ENCODE measurements at regions not wholly inside any gene's neighbourhood (a gene's known extent, or its start where the extent isn't known, plus 50 kb on each side); places are given as distances from the start of the nearest gene placed in this dataset.

GRCh38 chr1:208298593-208299269 lies 54.5 kb upstream of the PLXNA2 start:
- no peak for DNase-seq (ENCODE audit: low spot score)

DNA sequence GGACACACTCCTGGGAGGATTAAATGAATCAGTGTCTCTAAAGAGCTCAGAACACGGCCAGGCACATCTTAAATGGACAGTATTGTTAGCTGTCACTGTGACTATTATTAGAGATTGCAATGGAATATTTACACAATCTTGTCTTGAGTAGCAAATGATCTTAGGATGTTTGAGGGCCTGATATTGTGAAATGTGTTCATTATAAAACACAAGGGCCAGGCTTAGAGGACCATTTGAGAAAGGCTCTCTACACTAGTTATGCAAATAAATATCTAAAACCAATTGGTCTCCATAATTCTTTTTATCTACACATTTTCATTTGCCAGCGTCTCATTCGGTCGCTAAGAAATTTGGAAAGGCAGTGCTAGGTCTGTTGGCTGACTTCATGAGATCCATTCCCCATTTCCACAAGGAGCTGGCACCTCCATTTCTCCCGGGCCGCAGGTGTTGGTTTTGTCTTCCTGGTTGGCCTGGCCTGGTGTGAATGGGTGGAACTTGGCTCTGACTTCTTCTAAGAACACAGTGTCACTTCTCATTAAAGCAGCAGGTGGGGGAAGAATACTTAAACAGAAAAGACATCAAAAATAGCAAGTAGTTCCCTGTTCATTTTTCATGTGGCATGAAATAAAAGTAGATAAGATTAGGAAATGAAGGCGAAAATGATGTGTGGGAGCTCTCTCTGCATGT lies 56.0 kb upstream of the PLXNA2 start:
- DNase-seq (ENCODE audit: low spot score), result no peak

DNA sequence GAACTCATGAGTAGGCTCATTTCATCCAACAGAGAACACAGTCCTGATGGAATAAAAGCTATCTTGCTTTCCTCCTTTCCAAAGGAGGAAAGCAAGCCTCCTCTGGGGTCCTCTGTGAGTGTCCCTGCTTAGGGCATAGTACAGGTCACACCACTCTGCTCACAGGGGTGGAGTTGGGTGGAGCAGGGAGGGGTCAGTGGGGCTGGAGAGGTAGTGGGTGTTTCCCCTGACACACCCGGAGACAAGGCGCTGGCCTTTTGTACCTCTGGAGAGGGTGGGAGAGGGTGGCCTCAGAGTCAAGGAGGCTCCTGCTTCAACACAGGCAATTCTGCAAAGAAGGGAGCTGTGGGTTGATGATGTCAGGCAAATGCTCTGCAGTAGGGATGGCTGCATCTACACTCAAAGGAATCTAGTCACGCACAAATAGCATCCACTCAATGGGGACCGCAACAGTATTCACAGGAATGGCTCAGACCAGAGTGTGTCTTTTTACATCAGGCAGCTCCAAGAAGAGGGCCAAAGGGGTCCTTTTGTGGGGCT lies 58.6 kb upstream of the PLXNA2 start:
- no peak for DNase-seq (ENCODE audit: low spot score)

DNA sequence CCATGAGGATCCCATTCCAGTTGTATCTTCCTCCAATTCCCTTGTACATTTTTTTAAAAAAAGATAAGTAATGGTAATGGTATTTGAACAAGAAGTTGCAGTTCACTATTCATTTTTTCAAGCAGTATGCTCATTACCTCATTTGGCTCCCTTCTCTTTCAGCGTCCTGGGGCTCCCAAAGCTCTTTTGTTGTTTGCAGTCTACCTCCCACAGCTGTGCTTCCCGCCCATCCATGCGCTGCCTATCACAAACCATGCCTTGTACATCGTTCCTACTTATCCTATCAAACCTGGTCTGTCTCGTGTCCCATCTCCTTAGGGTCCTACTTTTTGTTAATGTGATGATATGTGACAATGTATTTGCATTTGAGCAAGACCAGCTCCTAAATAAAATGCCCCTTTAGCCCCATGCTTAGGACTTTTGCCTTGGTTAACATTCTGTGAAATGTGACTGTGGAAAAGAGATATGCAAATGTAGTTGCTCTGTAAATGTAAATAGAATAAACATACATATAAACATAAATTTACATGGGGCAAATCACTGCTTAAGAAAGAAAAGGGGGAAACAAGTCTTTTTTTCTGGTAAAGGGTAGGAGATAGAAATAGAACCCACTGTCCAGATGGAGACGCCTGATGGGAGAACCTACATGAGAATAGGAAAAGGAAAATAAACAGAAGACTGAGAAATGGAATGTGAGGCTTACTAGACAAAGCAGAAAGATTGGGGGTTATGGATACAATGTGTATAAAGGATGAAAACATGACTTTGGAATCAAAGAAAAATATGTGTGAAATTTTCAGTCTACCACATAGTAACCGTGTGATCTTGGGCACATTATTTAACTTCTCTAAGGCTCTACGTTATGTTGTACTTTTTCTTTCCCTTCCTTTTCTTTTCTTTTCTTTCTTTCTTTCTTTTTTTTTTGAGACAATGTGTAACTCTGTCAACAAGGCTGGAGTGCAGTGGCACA lies 59.8 kb upstream of the PLXNA2 start:
- DNase-seq (ENCODE audit: low spot score), result no peak

- DNase-seq (ENCODE audit: low spot score), result no peak
These were observed 64.0 kb upstream of the PLXNA2 start for GRCh38 chr1:208308221-208308620.

GRCh38 chr1:208309771-208310170 lies 65.6 kb upstream of the PLXNA2 start:
- DNase-seq (ENCODE audit: low spot score), result no peak

GRCh38 chr1:208312706-208313105 lies 68.5 kb upstream of the PLXNA2 start:
- DNase-seq (ENCODE audit: low spot score), result no peak

DNA sequence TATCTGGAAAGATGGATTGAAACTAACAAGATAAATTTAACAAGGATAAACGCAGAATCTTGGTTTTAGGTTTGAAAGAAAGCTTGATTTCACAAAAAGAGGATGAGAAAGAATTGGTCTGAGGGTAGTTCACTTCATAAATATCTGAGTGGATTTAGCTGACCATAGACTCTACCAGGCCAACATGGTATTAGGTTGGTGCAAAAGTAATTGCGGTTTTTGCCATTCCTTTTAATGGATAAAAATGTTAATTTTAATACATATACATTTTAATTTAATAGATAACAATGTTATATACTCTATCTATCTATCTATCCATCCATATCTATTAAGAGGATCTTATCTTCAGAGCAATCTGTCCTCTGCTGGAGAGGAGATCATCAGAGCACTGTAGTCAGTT lies 70.2 kb upstream of the PLXNA2 start:
- DNase-seq (ENCODE audit: low spot score), result no peak

- no peak for DNase-seq (ENCODE audit: low spot score)
These were observed 74.1 kb upstream of the PLXNA2 start for GRCh38 chr1:208318150-208318734.

GRCh38 chr1:208324005-208324404 lies 79.8 kb upstream of the PLXNA2 start:
- DNase-seq (ENCODE audit: low spot score), result no peak

- no peak for DNase-seq (ENCODE audit: low spot score)
These were observed 81.8 kb upstream of the PLXNA2 start for GRCh38 chr1:208326033-208326432.

GRCh38 chr1:208329300-208329699 lies 85.1 kb upstream of the PLXNA2 start:
- DNase-seq (ENCODE audit: low spot score), result no peak

GRCh38 chr1:208332036-208332773 lies 88.0 kb upstream of the PLXNA2 start:
- no peak for DNase-seq (ENCODE audit: low spot score)

- DNase-seq (ENCODE audit: low spot score), result no peak
These were observed 88.6 kb upstream of the PLXNA2 start for GRCh38 chr1:208332774-208333126.

- DNase-seq (ENCODE audit: low spot score), result no peak
These were observed 89.5 kb upstream of the PLXNA2 start for GRCh38 chr1:208333676-208334075.

DNA sequence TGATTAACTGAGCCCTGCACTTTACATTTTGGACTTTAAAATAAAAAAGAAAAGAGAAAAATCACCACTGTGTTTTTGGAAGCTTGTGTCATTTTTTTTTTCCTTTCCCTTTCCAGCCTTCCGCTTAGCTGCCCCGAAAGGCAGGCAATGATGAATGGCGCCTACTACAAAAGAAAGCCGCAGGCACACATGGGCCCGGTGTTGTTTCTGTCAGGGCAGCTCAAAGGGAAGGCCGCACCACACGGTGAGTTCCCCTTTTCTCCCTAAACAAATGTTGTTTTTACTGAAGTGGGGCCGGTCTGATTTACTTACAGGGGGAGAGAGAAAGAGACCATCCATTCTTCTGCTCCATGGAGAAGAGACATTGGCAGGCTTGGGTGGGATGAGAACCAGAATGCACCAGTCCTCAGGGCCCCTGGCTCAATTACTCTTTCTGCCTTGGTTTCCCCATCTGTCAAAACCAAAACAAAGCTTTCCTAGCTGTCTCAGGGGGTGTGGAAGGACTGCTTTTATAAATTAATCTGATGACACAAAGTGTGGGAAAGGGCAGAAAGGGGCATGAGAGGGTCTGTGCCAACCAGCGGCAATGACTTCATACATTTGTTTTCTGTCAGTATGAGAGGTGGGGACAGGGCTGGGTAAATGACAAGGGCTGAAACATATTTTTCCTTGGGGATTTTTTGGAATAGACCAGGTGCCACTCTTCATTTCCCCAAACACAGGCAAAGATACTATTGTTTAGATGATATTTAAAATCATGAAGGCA lies 91.4 kb upstream of the PLXNA2 start:
- no peak for DNase-seq (ENCODE audit: low spot score)

GRCh38 chr1:208336137-208336518 lies 91.9 kb upstream of the PLXNA2 start:
- no peak for DNase-seq (ENCODE audit: low spot score)

GRCh38 chr1:208339911-208340310 lies 95.7 kb upstream of the PLXNA2 start:
- no peak for DNase-seq (ENCODE audit: low spot score)

DNA sequence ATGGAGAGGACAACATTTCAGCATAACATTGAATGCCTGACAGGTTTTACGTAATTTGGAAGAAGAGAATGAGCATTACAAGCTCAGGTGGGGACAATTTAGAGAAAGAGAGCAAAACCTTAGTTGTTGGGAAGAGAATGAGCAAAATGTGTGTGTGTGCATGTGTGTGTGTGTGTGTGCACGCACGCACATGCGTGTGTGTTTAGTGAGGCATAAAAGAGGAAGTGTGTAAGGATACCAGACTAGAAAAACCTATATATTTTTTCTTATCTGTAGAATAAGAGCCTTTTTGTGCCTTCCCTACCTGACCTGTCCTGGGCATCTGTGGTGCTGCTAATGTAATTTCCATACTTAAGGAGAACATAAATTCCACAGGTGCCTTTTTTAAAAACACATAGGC lies 99.0 kb upstream of the PLXNA2 start:
- DNase-seq (ENCODE audit: low spot score), result no peak

DNA sequence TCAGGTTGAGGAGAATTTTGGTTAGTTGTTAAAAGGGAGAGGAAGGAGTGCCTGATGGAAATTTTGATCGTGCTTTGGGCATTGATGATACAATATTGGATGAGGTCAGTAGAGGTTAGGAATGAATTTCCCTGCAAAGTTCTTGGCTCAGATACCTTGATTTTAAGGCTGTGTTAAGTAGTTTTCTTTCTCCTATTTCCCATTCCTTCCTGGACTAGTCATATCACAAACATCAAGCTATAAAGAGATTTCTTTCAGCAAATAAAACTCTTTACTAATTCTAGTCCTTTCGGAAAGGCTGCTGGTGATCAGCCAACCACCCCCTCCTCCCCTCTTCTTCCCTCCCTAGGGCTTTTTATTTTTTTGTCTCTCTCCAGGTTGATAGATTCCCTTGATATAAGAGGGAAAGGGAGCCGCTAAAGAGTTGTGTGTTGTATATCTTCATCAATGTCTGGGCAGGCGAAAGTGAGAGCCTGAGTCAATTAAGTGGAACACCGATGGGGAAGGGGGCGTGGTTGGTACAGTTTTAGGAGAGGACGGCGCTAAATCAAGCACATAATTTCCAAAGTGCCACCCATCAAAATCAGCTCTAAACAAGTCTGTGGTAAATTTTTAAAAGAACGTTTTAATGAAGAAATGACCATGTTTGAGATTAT lies 100.1 kb upstream of the PLXNA2 start:
- no peak for DNase-seq (ENCODE audit: low spot score)
